GM23338 (cell line): ENCODE measurements at regions not wholly inside any gene's neighbourhood (a gene's known extent, or its start where the extent isn't known, plus 50 kb on each side); places are given as distances from the start of the nearest gene placed in this dataset.

ENCODE experiments used
- ATAC-seq: fragments of 200-7000 bp; cut with Tn5 transposase; 3 replicates; pipeline ENCODE4 v1.9.1; 2020
- DNase-seq: peaks from one replicate; pipeline ENCODE4 v3.0.0-alpha.2; 2015; ENCODE audit warnings: low spot score
- H2AFZ ChIP-seq: fragments of 200-600 bp; sonication (generic); 2 replicates; pipeline ENCODE4 v1.8.0; 2016; ENCODE audit warnings: antibody characterized with exemption, mild to moderate bottlenecking, moderate library complexity
- H3F3A ChIP-seq: fragments of 200-600 bp; sonication (generic); replicated peaks from 2 replicates; pipeline ENCODE4 v1.8.0; 2017; ENCODE audit warnings: antibody characterized with exemption, mixed run types, low read depth
- H3K27ac ChIP-seq: fragments of 200-600 bp; sonication (generic); 2 replicates; pipeline ENCODE4 v1.6.1; 2016; ENCODE audit warnings: low read depth
- H3K27me3 ChIP-seq: fragments of 200-600 bp; sonication (generic); 2 replicates; pipeline ENCODE4 v1.8.0; 2016; ENCODE audit warnings: mild to moderate bottlenecking, mixed run types, moderate library complexity; ENCODE audit not compliant: insufficient read depth
- H3K36me3 ChIP-seq: fragments of 200-600 bp; sonication (generic); 2 replicates; pipeline ENCODE4 v1.8.0; 2016; ENCODE audit warnings: mild to moderate bottlenecking; ENCODE audit not compliant: insufficient read depth
- H3K4me1 ChIP-seq: fragments of 200-600 bp; sonication (generic); 2 replicates; pipeline ENCODE4 v1.8.0; 2016; ENCODE audit warnings: mild to moderate bottlenecking, moderate library complexity; ENCODE audit not compliant: insufficient read depth
- H3K4me2 ChIP-seq: fragments of 200-600 bp; sonication (generic); 2 replicates; pipeline ENCODE4 v1.7.1; 2017; ENCODE audit warnings: mixed run types
- H3K4me3 ChIP-seq: fragments of 200-600 bp; sonication (generic); 2 replicates; pipeline ENCODE4 v1.6.1; 2016; ENCODE audit warnings: mixed run types
- H3K79me2 ChIP-seq: fragments of 200-600 bp; sonication (generic); replicated peaks from 2 replicates; pipeline ENCODE4 v1.8.0; 2017; ENCODE audit warnings: mild to moderate bottlenecking; ENCODE audit not compliant: insufficient read depth
- H3K9me2 ChIP-seq: fragments of 200-600 bp; sonication (generic); 2 replicates; pipeline ENCODE4 v1.8.0; 2017; ENCODE audit not compliant: insufficient read depth
- H4K20me1 ChIP-seq: fragments of 200-600 bp; sonication (generic); replicated peaks from 2 replicates; pipeline ENCODE4 v1.8.0; 2017; ENCODE audit warnings: mild to moderate bottlenecking; ENCODE audit not compliant: insufficient read depth
- H3K27ac Mint-ChIP-seq: 2 replicates; pipeline ENCODE4 v1.8.0; 2020; ENCODE audit warnings: inconsistent platforms, mild to moderate bottlenecking, moderate library complexity, mixed read lengths
- H3K27me3 Mint-ChIP-seq: 3 replicates; pipeline ENCODE4 v1.8.0; 2022; ENCODE audit warnings: low read depth, mild to moderate bottlenecking, moderate library complexity, mixed read lengths, inconsistent platforms; ENCODE audit not compliant: insufficient read depth, poor library complexity
- H3K36me3 Mint-ChIP-seq: 3 replicates; pipeline ENCODE4 v1.8.0; 2021; ENCODE audit warnings: low read depth, mild to moderate bottlenecking, inconsistent platforms, moderate library complexity, mixed read lengths
- H3K4me1 Mint-ChIP-seq: 3 replicates; pipeline ENCODE4 v1.8.0; 2020; ENCODE audit warnings: mild to moderate bottlenecking, inconsistent platforms, mixed read lengths
- H3K4me3 Mint-ChIP-seq: 3 replicates; pipeline ENCODE4 v1.8.0; 2021; ENCODE audit warnings: moderate library complexity, mild to moderate bottlenecking, inconsistent platforms, mixed read lengths
- H3K9me3 Mint-ChIP-seq: 3 replicates; pipeline ENCODE4 v1.8.0; 2020; ENCODE audit warnings: moderate library complexity, mild to moderate bottlenecking, inconsistent platforms, mixed read lengths
- CREB1 ChIP-seq: fragments of 250-450 bp; sonication (Bioruptor Pico); IDR thresholded peaks from 2 replicates; pipeline ENCODE4 v1.5.0; 2020; ENCODE audit warnings: low read depth, mild to moderate bottlenecking, moderate library complexity
- CTCF ChIP-seq, 2 experiments: fragments of 200-600 bp in 1 of 2; sonication (generic) in 1 of 2; conservative IDR thresholded peaks; 2 replicates each; pipeline versions ENCODE4 v1.5.1 to v1.6.1; 2016 to 2017; ENCODE audit warnings: antibody characterized with exemption in 2 of 2, low read depth in 2 of 2, mild to moderate bottlenecking in 2 of 2, moderate library complexity in 1 of 2
- EZH2 ChIP-seq: fragments of 200-600 bp; sonication (generic); IDR thresholded peaks from one replicate; pipeline ENCODE4 v1.8.0; 2017; ENCODE audit warnings: antibody characterized with exemption, mild to moderate bottlenecking, low read depth; ENCODE audit not compliant: unreplicated experiment
- JUNB ChIP-seq: IDR thresholded peaks from one replicate; pipeline ENCODE4 v1.6.1; 2016; ENCODE audit warnings: antibody characterized with exemption; ENCODE audit not compliant: unreplicated experiment
- NANOG ChIP-seq: IDR thresholded peaks from 2 replicates; pipeline ENCODE4 v1.6.1; 2016; ENCODE audit warnings: antibody characterized with exemption, borderline replicate concordance
- POLR2AphosphoS5 ChIP-seq: IDR thresholded peaks from 2 replicates; pipeline ENCODE4 v1.6.1; 2016; ENCODE audit warnings: antibody characterized with exemption, low read depth
- REST ChIP-seq: IDR thresholded peaks from one replicate; pipeline ENCODE4 v1.6.1; 2018; ENCODE audit warnings: antibody characterized with exemption; ENCODE audit not compliant: unreplicated experiment
- STAT1 ChIP-seq: IDR thresholded peaks from one replicate; pipeline ENCODE4 v1.6.1; 2016; ENCODE audit warnings: antibody characterized with exemption; ENCODE audit not compliant: unreplicated experiment
- ZNF114 ChIP-seq: fragments of 250-450 bp; sonication (Bioruptor Pico); IDR thresholded peaks from 2 replicates; pipeline ENCODE4 v1.5.0; 2020; ENCODE audit warnings: mild to moderate bottlenecking, moderate library complexity
- ZNF331 ChIP-seq: fragments of 250-450 bp; sonication (Bioruptor Pico); IDR thresholded peaks from 2 replicates; pipeline ENCODE4 v1.5.0; 2020; ENCODE audit warnings: low read depth, mild to moderate bottlenecking, moderate library complexity

GRCh38 chr6:81938014-81938856, 185.8 kb upstream of the TENT5A start:
- Histone ChIP-seq H4K20me1 (no peaks in the 10 kb centered on the region), H3K36me3 (no peaks in the 10 kb centered on the region), H3K4me3 (no peak overlapping the region), H3F3A (no peaks in the 10 kb centered on the region), H3K9me2 (no peaks in the 10 kb centered on the region; the same call in 1 of the 2 replicates), H3K4me1 (peaks cover 3% of the 10 kb centered on the region), H3K27ac (no peak overlapping the region), H3K27me3 (no peaks in the 10 kb centered on the region), H3K79me2 (no peaks in the 10 kb centered on the region), H2AFZ (no peak overlapping the region), H3K4me2 (no peak overlapping the region)
- DNase-seq (no peak), ATAC-seq (no peak)
- Mint-ChIP-seq H3K4me1 (peaks cover 18% of the 10 kb centered on the region), H3K27me3 (no peaks in the 10 kb centered on the region), H3K4me3 (no peak overlapping the region), H3K27ac (peak overlapping the region; percentile 48), H3K36me3 (no peaks in the 10 kb centered on the region), H3K9me3 (no peaks in the 10 kb centered on the region)
- TF ChIP-seq POLR2AphosphoS5 (no peak), ZNF114 (no peak), STAT1 (no peak), CREB1 (CRISPR knock-in tag) (no peak), ZNF331 (CRISPR knock-in tag) (no peak), NANOG (no peak)

- Histone ChIP-seq H3K27ac (no peak overlapping the region), H2AFZ (no peak overlapping the region), H3K27me3 (no peaks in the 10 kb centered on the region), H3K4me1 (peaks cover 3% of the 10 kb centered on the region), H4K20me1 (no peaks in the 10 kb centered on the region), H3K79me2 (no peaks in the 10 kb centered on the region), H3K36me3 (no peaks in the 10 kb centered on the region), H3F3A (no peaks in the 10 kb centered on the region), H3K4me2 (no peak overlapping the region), H3K4me3 (no peak overlapping the region), H3K9me2 (no peaks in the 10 kb centered on the region; the same call in 1 of the 2 replicates)
- H3K4me1 Mint-ChIP-seq, result peaks cover 18% of the 10 kb centered on the region
- H3K27me3 Mint-ChIP-seq, result no peaks in the 10 kb centered on the region
- no peaks in the 10 kb centered on the region for H3K9me3 Mint-ChIP-seq
- peak overlapping the region; percentile 59 for H3K27ac Mint-ChIP-seq
- no peak for ATAC-seq
- no peak for DNase-seq
- H3K36me3 Mint-ChIP-seq, result no peaks in the 10 kb centered on the region
- H3K4me3 Mint-ChIP-seq, result no peak overlapping the region
- TF ChIP-seq CTCF (conservative IDR thresholded peaks at IDR 0.05; ENCODE audit: low read depth in 2 of 2) (no peak), JUNB (no peak), REST (no peak), CREB1 (CRISPR knock-in tag) (no peak), EZH2 (no peak), POLR2AphosphoS5 (no peak)
Observed at GRCh38 chr6:81937296-81937937, 184.9 kb upstream of the TENT5A start.
